ENCODE measurements at regions not wholly inside any gene's neighbourhood (a gene's known extent, or its start where the extent isn't known, plus 50 kb on each side); places are given as distances from the start of the nearest gene placed in this dataset.

GRCh38 chr2:220580113-220580512 is 952.7 kb downstream of the SLC4A3 start:
- TF ChIP-seq, protein P1, sequence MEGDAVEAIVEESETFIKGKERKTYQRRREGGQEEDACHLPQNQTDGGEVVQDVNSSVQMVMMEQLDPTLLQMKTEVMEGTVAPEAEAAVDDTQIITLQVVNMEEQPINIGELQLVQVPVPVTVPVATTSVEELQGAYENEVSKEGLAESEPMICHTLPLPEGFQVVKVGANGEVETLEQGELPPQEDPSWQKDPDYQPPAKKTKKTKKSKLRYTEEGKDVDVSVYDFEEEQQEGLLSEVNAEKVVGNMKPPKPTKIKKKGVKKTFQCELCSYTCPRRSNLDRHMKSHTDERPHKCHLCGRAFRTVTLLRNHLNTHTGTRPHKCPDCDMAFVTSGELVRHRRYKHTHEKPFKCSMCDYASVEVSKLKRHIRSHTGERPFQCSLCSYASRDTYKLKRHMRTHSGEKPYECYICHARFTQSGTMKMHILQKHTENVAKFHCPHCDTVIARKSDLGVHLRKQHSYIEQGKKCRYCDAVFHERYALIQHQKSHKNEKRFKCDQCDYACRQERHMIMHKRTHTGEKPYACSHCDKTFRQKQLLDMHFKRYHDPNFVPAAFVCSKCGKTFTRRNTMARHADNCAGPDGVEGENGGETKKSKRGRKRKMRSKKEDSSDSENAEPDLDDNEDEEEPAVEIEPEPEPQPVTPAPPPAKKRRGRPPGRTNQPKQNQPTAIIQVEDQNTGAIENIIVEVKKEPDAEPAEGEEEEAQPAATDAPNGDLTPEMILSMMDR (IDR thresholded peaks at IDR 0.05), result no peak

DNA sequence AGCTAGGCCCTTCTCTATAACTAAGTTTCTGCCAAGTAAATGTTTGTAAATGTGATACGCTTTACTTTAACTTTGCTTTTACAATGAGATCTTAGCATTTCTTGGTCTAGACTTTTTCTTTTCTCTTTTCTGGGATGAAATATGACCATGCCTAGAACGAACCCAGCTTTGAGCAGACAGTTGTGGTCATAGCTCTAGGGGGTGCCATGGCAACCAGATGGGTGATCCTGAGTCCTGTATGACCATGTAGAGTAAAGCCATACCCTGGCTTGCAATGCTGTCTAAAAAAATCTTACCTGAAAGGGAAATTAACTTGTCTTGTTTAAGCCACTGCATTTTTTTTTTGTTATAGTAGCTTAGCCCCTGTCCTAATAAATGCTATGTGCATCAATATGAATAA is 956.3 kb downstream of the SLC4A3 start:
- TF ChIP-seq, protein P1 (IDR thresholded peaks at IDR 0.05), result no peak

- TF ChIP-seq, protein P1 (IDR thresholded peaks at IDR 0.05), result no peak
Measured at GRCh38 chr2:220585241-220585640, 957.8 kb downstream of the SLC4A3 start.

GRCh38 chr2:220586980-220587530 is 959.6 kb downstream of the SLC4A3 start:
- TF ChIP-seq, protein P1 (IDR thresholded peaks at IDR 0.05), result no peak

DNA sequence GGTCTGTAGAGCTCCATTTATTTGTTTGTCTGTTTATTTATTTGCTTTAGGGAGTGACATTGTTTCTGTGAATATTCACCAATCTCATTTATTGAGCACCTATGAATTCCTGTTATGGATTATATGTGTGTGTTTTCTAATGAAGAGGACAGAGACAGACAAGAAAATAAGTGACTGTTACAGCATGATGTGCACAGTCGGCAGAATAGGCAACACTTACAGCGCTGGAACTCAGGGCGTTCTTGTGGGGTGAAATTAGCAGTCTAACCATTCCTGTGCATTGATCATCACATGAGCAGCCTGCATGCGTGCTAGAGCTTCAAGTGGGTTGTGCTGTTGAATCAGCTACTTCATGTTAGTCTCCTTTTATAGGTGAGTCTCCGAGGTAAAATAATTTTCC is 960.7 kb downstream of the SLC4A3 start:
- TF ChIP-seq, protein P1 (IDR thresholded peaks at IDR 0.05), result no peak

- TF ChIP-seq, protein P1 (IDR thresholded peaks at IDR 0.05), result no peak
Measured at GRCh38 chr2:220590476-220590875, 963.0 kb downstream of the SLC4A3 start.

GRCh38 chr2:220593526-220593925 is 966.1 kb downstream of the SLC4A3 start:
- TF ChIP-seq, protein P1 (IDR thresholded peaks at IDR 0.05), result no peak

DNA sequence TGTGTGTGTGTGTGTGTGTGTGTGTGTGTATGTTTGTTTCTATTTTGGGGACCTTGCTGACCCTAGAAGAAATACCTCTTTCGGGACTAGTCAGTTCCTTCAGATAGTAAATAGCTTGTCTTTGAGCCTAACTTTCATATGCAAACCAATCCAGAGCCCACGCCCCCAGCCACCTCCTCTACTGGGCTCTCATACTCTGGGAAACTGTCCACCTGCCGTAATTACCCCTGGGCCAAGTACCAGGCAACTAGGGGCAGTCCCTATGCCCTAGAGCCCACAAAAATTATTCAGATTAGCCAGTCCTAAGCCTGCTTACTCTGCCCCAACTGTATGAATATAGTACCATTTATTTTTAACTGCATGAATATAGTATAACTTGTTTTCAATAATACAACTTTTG is 970.4 kb downstream of the EPHA4 start:
- TF ChIP-seq, protein P1 (IDR thresholded peaks at IDR 0.05), result no peak

All from LNCAP (cell line).